ENCODE measurements at regions not wholly inside any gene's neighbourhood (a gene's known extent, or its start where the extent isn't known, plus 50 kb on each side); places are given as distances from the start of the nearest gene placed in this dataset.

DNA sequence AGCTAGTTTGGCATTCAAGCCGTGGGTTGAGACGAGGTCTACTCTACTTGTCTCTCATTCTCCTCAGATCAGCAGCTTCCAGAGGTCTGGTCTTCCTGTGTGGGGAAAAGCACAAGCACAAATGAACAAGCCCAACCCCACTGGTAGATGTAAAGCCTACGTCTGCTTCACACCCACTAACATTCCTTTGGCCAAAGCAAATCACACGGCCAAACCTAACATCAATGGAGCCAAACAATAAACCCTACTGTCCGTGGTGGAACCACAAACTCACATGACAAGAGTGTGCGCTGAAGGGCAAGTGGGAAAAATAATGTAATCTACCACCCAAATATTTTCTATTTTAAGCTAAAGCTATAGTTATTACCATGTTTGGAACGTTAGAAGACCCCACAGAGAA is 179.3 kb upstream of the MGAT5 start:
- no peak for DNase-seq (ENCODE audit: low read depth in 3 of 3)

DNA sequence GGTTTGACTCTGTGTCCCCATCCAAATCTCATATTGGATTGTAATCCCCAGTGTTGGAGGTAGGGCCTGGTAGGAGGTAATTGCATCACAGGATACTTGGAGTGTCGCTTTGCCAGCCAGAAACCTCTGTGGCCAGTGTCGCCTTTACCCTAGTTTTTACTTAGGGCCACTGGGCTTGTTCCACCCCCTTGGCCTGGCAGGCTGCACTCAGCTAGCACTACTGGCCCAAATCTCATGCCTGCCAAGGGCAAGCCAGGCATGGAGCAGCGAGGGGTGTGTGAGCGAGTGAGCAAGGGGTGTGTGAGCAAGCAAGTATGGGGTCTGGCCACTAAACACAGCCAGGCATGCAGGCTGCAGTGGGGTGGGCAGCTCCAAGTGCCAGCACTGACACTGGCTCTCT is 178.7 kb upstream of the MGAT5 start:
- DNase-seq (ENCODE audit: low read depth in 3 of 3) = no peak

DNA sequence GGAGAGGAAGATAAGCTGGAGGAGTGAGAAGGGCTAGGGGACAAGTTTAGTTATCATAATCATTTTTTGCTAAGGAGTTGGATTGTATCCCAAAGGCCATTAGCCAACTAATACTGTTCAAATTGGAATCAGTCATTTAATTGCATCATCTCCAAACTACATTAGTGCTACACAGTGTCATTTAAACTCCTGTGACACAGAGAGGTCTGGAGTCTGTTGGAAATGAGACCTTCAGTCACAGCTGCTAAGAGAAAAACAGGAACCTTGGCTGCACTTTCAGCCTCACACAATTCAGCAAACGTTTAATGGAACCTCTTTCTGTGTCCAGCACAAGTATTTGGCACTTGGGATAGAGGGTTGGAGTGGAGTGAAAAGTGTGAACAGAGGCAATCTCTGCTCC is 175.5 kb upstream of the MGAT5 start:
- DNase-seq (ENCODE audit: low read depth in 3 of 3) = no peak

DNA sequence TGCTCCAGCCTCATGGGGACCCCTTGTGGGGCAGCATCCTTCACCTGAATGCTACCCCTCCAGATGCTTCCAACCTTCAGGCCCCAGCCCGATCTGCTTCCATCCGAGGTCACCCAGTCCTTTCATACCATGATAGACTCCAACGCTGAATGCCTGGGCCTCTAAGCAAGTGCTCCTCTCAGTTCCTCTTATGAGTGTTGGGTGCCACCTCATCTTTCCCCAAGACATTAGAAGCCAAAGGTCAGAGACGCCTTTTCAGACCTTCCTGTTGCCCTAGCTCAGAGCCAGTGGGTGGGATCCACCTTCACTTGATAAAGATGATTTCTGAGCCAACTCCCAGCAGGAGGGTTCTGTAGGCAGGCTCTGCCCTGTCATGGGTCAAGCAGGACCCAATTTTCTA is 174.5 kb upstream of the MGAT5 start:
- no peak for DNase-seq (ENCODE audit: low read depth in 3 of 3)

DNA sequence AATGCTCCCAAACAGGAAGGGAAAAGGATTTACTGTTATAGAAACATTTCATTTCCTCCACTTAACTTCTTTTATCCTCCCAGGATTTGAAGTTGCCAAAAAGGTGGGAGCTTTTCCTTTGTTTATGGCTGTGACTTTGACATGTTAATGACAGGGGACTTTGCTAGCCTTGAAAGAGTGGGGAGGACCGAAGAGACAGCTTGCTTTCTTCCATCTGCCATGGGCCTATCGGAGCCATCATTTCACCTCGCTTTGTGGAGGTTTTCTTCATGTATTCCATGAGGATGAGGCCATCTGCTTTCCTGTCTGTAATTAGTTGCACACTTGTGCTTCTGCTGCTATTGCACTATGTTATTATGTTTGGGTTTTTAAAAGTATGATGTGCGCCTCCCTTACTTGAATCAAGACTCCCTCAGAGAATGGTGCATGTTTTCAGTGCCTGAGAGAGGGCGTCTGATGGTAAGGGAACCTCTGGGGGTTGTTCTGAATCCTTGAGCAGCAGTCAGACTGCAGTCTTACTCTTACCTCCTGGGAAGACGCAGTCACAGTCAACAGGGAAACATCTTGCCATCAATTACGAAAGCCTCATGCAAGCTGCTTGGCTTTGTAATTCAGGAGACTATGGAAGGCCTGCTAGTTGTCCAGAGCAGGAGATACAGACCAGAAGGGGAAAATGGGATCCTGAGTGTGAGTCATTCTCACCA is 173.3 kb upstream of the MGAT5 start:
- DNase-seq (ENCODE audit: low read depth in 3 of 3) = no peak

DNA sequence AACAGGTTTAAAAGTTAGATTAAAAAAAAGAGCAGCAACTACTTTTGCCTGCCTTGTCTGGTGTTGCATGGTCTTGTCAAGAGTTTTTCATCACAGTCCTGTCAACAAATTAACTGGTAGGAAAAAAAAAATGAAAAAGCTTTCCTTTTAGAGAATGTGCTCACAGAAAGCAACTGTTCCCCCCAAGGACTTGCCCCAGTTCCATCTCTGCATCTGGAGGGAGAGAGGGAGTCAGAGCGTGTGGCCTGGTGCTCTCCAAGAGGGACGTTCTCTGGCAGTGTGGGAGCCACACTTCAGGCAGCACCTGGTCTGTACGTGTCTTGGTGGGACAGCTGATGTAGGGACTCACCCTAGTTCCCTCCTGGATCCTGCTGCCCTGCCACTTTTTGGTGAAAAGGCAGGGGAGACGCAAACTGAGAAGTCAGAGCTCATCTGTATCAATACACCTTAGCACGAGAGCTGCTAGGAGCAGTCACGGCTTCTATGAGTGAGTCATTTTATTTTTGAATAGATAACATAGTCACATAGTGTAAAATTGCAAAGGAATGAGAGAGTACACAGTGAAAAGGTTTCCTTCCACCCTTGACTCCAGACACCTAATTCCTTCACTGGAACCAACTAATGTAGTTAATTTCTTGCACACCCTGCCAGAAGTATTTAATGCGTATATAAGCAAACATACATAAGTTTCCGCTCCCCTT is 172.5 kb upstream of the MGAT5 start:
- DNase-seq (ENCODE audit: low read depth in 3 of 3) = no peak

DNA sequence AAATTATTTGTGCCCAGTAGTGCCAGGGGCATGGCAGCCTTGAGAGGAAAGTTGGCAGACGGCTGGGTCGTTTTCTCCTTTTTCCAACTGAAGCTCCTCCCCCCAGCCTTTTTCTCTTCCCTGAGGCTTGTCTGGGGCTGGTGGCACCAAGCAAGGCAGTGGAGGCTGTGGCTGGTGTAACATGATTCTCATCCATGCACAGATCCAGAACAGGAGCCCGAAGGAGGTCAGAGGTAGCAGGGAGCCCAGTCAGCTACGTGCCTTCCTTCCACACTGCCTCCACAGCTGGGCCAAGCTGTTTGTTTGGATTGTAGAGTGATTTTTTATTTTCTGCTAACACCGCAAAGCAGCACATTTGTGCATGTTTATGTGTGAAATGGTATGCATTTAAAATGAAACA is 170.3 kb upstream of the MGAT5 start:
- DNase-seq (ENCODE audit: low read depth in 3 of 3) = no peak

DNA sequence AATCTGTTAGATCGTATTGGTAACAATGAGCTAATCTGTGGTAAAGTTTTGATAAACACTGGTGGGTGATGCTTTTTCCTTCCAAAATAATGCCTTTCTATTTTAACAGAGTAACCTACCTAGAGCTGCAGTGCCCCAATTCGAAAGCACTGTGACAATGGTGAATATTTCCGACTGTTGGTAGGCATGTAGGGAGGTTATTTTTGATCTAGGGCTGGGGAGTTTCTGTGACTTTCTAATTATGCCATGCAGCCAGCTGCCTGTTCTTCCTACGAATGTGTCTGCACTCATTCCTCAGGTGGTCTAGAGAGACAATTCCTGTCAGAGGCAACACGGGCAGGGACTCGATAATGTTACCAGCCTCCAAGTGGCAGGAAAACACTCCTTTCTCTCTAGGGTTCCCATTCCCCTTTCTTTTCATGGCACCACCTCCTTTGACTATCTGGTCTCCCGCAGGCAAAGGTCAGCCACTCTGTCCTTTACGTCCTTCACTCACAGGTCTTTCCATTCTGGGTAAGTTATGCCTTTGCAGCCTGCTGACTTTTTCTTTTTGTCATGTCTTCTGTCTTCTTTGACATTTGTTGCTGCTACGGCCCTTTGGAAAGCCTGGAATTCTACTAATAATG is 167.2 kb upstream of the MGAT5 start:
- DNase-seq (ENCODE audit: low read depth in 3 of 3) = no peak

DNA sequence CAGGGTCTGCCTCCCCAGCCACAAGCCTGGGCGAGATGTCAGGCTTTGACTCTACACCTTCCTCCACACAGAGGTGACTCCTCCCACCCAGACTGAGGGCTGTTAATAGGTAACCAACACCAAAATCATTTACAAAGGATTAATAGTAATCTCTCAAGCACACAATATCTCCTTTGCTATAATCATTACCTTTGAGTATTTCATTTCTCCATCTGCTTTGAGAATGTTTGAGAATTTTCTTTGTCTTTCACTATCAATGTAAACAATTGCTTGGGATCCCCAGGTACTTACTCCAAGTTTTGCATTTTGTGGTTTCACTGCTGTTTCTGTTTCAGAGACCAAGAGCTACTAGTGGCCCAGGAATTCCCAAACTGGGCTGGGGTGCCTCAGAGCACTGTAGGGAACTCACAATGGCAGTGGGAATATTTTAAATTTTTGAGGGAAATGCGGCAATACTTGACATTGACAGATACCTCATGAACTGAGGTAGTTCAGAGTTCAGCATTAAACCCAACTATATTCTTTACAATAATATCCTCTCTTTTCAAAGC is 166.4 kb upstream of the MGAT5 start:
- DNase-seq (ENCODE audit: low read depth in 3 of 3) = no peak

DNA sequence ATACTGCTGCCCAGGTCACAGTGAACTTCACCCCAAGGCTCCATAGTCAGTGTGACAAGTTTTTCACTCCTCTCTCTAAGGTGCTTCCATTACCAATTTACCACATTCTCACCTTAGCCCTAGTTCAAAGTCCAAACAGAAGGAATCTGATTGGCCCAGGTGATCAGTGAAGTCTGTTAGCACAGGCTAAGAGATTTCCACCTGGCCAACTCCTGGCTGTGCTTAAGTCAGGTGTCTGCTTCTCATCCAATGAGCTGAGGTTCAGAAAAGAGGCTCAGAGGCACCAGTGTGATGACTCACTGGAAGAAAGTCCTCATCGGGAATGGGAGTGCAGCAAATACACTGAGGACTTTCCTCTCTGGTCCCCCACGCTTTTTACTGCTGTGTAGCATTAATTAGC is 164.4 kb upstream of the MGAT5 start:
- DNase-seq (ENCODE audit: low read depth in 3 of 3) = no peak

DNA sequence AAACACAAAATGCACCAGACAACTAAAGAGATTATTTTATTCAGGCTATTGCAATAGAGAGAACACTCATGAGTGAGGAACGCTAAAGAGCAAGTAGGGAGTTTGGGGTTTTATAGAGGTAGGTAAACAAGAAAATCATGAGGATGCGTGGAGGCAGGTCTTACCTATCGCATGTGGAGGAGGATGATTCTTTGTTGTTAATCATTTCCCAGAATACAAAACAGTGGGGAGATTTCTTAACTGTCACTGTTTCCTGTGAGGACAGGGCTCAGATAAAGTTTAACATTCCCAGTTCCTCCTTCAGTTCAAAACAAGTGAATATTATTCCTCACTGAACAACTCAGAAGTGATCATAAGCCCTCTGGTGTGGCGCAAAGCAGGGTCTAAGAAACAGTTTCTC is 156.1 kb upstream of the MGAT5 start:
- no peak for DNase-seq (ENCODE audit: low read depth in 3 of 3)

DNA sequence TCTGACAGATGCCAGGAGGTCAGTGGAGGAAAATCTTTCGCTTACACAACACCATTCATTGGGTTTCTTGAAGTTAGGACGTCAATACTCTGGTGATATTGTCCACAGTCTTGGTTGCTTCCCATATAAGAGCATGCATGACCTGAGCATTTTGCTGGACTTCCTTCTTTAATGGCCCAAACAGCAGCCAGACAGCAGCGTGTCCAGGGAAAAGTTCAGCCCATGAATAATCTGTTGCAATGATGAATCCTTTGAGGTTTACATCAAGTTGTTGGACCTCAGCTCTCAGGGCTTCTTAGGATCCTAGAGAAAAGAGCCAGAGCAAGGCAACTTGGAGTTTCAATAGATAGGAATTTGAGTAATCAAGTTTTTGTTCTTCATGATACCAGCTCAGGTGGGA is 155.6 kb upstream of the MGAT5 start:
- no peak for DNase-seq (ENCODE audit: low read depth in 3 of 3)

DNA sequence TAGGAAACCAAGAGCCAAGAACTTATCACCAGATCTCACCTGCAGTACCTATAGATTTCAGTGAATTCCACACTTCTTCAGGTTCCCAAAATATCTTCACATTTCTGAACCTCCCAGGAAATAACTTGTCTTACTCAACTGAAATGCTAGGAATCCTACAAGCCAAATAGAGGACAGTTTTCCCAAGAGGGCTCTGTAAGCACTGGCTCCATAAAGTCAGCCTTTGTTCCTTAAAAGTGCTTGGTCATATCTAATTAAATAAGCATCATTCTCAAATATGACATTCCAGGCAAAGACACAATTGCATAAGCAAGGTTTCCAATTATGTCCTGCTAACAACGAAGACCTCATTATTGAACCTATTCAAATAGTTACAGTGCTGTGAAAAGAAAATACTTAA is 154.6 kb upstream of the MGAT5 start:
- DNase-seq (ENCODE audit: low read depth in 3 of 3) = no peak

DNA sequence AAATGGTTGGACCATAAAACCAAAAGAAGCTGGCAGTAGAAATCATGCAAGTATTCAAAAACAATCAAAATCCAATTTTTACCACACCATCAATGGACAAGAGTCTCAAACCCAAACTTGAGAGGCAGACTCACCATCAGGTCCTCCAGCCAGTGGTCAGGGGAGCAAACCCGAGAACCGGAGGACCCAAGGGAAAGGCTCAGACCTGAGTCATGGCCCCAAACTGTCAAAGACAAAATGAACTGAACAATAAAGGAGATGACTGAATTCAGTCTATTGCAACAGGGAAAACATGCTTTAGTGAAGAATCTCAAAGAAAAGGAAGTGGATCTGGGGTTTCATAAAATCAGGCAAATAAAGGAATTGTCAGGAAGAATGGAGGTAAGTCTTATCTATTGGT is 150.7 kb upstream of the MGAT5 start:
- DNase-seq (ENCODE audit: low read depth in 3 of 3) = no peak

DNA sequence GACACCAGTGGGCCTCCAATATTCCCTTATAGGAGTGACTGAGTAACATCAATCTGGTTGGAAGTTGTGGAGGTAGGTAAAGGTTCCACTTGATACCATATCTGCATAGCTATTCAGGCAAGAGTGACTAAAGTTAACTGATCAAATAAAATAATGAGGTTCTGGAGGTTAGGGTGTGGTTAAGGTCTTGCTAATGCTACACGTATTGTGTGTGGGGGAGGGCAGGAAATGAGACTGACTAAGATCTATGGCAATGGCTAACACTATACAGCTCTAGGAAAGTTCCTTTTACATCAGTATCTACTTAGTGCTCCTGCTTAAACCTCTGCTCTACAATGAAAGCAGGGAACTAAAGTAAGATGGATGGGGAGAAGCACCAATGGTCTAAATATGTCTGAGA is 149.1 kb upstream of the MGAT5 start:
- DNase-seq (ENCODE audit: low read depth in 3 of 3) = peak in 1 of 3 donors; percentile 20

DNA sequence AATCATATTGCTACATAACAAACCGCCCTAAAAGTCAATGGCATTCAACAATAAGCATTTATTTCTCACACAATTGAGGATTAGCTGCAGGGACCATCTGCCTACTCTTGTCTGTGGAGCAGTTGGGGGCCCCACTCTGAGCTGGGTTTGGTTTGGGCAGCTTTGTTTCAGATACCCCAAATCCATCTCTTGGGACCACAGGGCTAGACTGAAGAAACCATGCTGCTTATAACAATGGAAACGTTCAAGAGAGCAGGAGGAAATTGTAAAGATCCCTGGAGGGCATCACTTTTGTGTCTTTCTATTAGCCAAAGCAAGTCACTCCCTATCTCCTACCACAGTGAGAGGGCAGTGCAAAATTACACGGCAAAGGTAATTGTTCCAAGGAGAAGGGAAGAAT is 146.5 kb upstream of the MGAT5 start:
- DNase-seq (ENCODE audit: low read depth in 3 of 3) = no peak

DNA sequence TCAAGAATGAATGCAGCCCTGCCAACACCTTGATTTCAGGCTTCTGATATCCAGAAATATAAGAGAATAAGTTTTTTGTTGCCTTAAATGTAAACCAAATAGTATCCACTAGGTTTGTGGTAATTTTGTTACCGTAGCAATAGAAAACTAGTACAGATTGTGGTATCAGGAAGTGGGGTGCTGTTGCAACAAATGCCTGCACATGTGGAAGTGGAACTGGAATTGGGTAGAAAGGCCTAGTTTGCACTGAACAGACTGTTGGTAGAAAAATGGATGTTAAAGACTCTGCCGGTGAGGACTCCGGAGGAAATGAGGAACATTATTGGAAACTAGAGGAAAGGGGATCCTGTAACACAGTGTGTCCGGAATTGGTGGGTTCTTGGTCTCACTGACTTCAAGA is 145.8 kb upstream of the MGAT5 start:
- DNase-seq (ENCODE audit: low read depth in 3 of 3) = no peak

DNA sequence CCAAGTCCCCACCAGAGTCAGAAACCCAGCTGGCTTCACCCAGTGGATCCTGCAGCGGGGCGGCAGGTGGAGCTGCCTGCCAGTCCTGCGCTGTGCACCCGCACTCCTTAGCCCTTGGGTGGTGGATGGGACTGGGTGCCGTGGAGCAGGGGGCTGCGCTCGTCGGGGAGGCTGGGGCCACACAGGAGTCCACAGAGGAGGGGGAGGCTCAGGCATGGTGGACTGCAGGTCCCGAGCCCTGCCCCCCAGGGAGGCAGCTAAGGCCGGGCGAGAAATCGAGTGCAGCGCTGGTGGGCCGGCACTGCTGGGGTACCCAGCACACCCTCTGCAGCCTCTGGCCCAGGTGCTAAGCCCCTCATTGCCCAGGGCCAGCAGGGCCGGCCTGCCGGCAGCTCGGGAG is 144.6 kb upstream of the MGAT5 start:
- DNase-seq (ENCODE audit: low read depth in 3 of 3) = no peak

DNA sequence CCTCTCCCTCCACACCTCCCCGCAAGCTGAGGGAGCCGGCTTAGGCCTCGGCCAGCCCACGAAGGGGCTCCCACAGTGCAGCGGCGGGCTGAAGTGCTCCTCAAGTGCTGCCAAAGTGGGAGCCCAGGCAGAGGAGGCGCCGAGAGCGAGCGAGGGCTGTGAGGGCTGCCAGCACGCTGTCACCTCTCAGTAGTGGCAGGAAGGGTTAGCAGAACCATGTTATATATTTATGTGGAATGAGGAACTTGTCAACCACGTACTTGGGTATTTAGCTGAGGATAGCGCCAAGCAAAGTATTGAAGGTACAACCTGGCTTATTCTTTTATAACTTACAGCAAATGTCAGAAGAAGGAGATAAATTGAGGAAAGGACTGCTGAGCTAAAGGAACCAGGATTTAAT is 144.1 kb upstream of the MGAT5 start:
- DNase-seq (ENCODE audit: low read depth in 3 of 3) = no peak

DNA sequence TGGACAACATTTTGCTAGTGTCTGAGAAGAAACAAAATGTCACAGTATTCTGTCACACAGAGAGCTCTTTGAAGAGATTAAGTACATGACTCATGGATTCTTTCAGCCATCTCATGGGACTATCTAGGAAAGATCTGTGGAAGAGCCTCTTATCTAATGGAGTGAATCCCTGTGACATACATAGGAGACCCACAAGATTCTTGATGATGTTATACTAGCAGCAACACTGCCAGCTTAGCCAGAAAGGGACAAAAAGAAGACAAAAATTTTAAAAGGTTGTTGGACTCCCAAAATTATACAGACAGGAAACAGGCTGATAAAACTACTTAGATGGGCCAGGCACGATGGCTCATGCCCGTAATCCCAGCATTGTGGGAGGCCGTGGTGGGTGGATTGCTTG is 143.3 kb upstream of the MGAT5 start:
- DNase-seq (ENCODE audit: low read depth in 3 of 3) = no peak

DNA sequence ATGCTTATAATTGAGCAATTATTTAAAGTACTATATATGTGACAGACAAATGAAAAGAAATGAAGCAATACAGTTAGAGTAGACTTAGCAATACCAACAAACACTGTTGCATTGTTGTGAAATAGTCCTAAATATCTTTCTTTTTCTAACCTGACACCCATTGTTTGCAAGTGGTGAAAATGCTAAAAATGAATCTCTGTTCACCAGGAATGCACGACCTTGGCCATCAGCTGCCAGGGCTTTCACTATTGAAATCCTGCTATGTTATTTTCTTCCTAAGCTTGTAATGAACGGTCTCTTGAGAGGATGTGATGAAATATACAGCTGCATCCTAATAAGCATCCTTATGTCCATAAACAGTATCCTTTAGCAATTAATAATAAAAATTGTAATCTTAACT is 136.2 kb upstream of the MGAT5 start:
- DNase-seq (ENCODE audit: low read depth in 3 of 3) = no peak

DNA sequence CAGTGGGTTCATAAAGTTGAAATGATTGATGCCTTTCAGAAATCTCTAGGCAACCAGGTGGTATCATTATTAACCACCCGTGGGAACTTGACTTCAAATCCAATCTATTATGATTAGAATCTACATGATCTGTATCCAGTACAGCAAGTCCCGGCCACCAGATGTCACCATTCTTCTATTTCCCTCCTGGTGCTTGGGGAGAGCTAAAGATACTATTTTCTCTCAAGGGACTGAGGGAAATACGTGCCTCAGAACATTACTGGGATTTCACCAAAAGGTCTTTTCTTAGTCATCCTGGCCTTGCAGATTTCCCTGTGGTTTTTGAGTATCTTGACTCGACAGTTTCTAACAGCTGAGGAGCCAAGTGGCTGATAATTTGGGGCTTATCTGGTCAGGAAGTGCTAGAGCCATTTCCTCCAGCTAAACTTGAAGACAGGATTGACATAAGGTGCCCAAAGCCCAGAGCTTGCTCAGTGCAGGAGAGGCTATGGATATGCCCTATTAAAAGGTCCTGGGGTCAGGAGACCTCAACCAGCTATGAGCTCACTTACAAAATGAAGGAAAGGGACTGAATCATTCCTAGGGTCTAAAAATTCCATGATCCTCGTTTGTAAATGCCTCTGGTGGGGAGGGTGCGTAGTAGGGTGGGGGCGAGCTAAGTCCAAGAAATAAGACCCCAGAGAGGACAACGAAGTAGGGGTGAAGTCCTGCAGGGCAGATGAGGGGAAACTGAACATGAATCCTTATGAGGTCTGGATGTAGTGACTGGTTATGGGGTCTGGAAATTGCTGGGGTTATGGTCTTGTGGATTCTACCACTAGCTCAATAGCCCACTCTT is 135.4 kb upstream of the MGAT5 start:
- peak; percentile 74 to 76 (median 75) for DNase-seq (ENCODE audit: low read depth in 3 of 3)
